HepG2 (cell line): ENCODE measurements at regions not wholly inside any gene's neighbourhood (a gene's known extent, or its start where the extent isn't known, plus 50 kb on each side); places are given as distances from the start of the nearest gene placed in this dataset.

Source experiments
- ATAC-seq: fragments of 200-7000 bp; cut with Tn5 transposase; 3 replicates; pipeline ENCODE4 v1.9.1; 2020; ENCODE audit warnings: mild to moderate bottlenecking, moderate library complexity
- BruUV-seq: library from RNA; stranded (reverse); fragments of 400-500 nt; replicated peaks from 2 replicates; lab custom pipeline; 2021; lab: Mats Ljungman, UMichigan
- CTCF ChIA-PET: fragments of 300-600 bp; formaldehyde crosslinking; extraction: SDS; loops from one replicate; lab custom pipeline; 2021; ENCODE audit warnings: low total read pairs, inconsistent platforms, low intra/inter-chr PET ratio; lab: Yijun Ruan, JAX
- POLR2A ChIA-PET: fragments of 350-600 bp; sonication (Branson Sonifier 250); formaldehyde crosslinking; loops from one replicate; lab custom pipeline; 2020; ENCODE audit warnings: antibody characterized with exemption, inconsistent platforms; lab: Yijun Ruan, JAX
- DNase-seq: peaks from one replicate; pipeline ENCODE4 v3.0.0-alpha.2; 2015; ENCODE audit warnings: low spot score
- FAIRE-seq: peaks from 3 replicates; lab custom pipeline; 2011; peaks lifted over from hg19 to GRCh38; lab: Jason Lieb, UNC
- H2AFZ ChIP-seq: one replicate; pipeline ENCODE4 v1.6.1; 2011; ENCODE audit warnings: low read length, inconsistent platforms
- H3K27ac ChIP-seq: fragments of 300-600 bp; 3 replicates; pipeline ENCODE4 v1.8.0; 2011; ENCODE audit warnings: mixed run types, mild to moderate bottlenecking, mixed read lengths, low read length, inconsistent platforms; ENCODE audit not compliant: insufficient read depth; ENCODE audit errors: extremely low read length
- H3K27me3 ChIP-seq, 2 experiments: fragments of 200-600 bp in 1 of 2; 2 replicates in 1 of 2; 3 replicates in 1 of 2; pipeline versions ENCODE4 v1.6.0 to v1.8.0; 2011; ENCODE audit warnings: low read length in 2 of 2, mild to moderate bottlenecking in 2 of 2, moderate library complexity in 2 of 2, inconsistent platforms in 1 of 2; ENCODE audit not compliant: insufficient read depth in 2 of 2, control insufficient read depth in 1 of 2
- H3K36me3 ChIP-seq, 2 experiments: fragments of 200-600 bp in 1 of 2; replicated peaks in 1 of 2; 2 replicates in 1 of 2; 3 replicates in 1 of 2; pipeline versions ENCODE4 v1.5.1 to v1.8.0; 2011; ENCODE audit warnings: low read length in 2 of 2, inconsistent platforms in 1 of 2; ENCODE audit not compliant: insufficient read depth in 2 of 2, control insufficient read depth in 1 of 2
- H3K4me1 ChIP-seq: 2 replicates; pipeline ENCODE4 v1.5.1; 2012; ENCODE audit warnings: low read length, inconsistent platforms; ENCODE audit not compliant: insufficient read depth
- H3K4me2 ChIP-seq: 2 replicates; pipeline ENCODE4 v1.6.0; 2011; ENCODE audit warnings: low read depth, low read length, inconsistent platforms
- H3K4me3 ChIP-seq, 3 experiments: fragments of 200-600 bp in 1 of 3; sonication (generic), shearing (Covaris generic) in 1 of 3; replicated peaks in 1 of 3; 2 replicates each; pipeline ENCODE4 v1.5.1; 2011 to 2016; ENCODE audit warnings: low read length in 3 of 3, inconsistent platforms in 2 of 3, low read depth in 2 of 3, mild to moderate bottlenecking in 2 of 3, control low read depth in 1 of 3, mixed read lengths in 1 of 3; ENCODE audit not compliant: insufficient read depth in 1 of 3
- H3K79me2 ChIP-seq: one replicate; pipeline ENCODE4 v1.6.1; 2011; ENCODE audit warnings: low read length, inconsistent platforms; ENCODE audit not compliant: insufficient read depth
- H3K9ac ChIP-seq: 2 replicates; pipeline ENCODE4 v1.6.0; 2011; ENCODE audit warnings: mild to moderate bottlenecking, low read depth, low read length, inconsistent platforms; ENCODE audit not compliant: insufficient read depth
- H3K9me3 ChIP-seq: 2 replicates; pipeline ENCODE4 v1.5.1; 2012; ENCODE audit warnings: mild to moderate bottlenecking, low read length
- H4K20me1 ChIP-seq: 2 replicates; pipeline ENCODE4 v1.6.0; 2011; ENCODE audit warnings: inconsistent platforms, mild to moderate bottlenecking, low read length, moderate library complexity; ENCODE audit not compliant: insufficient read depth
- IKZF1 ChIP-seq: fragments of 450-650 bp; IDR thresholded peaks from 2 replicates; pipeline ENCODE4 v1.7.1; 2016
- IKZF4 ChIP-seq: sonication (generic); formaldehyde crosslinking; IDR thresholded peaks from 2 replicates; pipeline ENCODE4 v1.5.1; 2020; ENCODE audit warnings: borderline replicate concordance, mild to moderate bottlenecking, low read depth, missing genetic modification reagents; ENCODE audit errors: not compliant biosample characterization
- IRF2 ChIP-seq: IDR thresholded peaks from 2 replicates; pipeline ENCODE4 v1.6.1; 2018; ENCODE audit warnings: missing genetic modification reagents, missing compliant biosample characterization
- KMT2B ChIP-seq: IDR thresholded peaks from 2 replicates; pipeline ENCODE4 v1.6.1; 2016; ENCODE audit warnings: missing genetic modification reagents, missing compliant biosample characterization
- MEIS1 ChIP-seq: sonication (generic); formaldehyde crosslinking; IDR thresholded peaks from 2 replicates; pipeline ENCODE4 v1.9.0; 2021; ENCODE audit warnings: mild to moderate bottlenecking, missing genetic modification reagents, moderate library complexity, borderline replicate concordance
- NFYC ChIP-seq: IDR thresholded peaks from 2 replicates; pipeline ENCODE4 v1.6.1; 2016; ENCODE audit warnings: missing genetic modification reagents, missing compliant biosample characterization
- NPAS2 ChIP-seq: sonication (generic); formaldehyde crosslinking; IDR thresholded peaks from 2 replicates; pipeline ENCODE4 v1.8.0; 2022; ENCODE audit warnings: mild to moderate bottlenecking, missing genetic modification reagents, borderline replicate concordance
- NR3C1 ChIP-seq: sonication (generic); formaldehyde crosslinking; IDR thresholded peaks from 2 replicates; pipeline ENCODE4 v1.4.0; 2020; ENCODE audit warnings: missing genetic modification reagents
- SAP130 ChIP-seq: IDR thresholded peaks from 2 replicates; pipeline ENCODE4 v1.6.1; 2016; ENCODE audit warnings: low read depth
- SMAD3 ChIP-seq: sonication (generic); formaldehyde crosslinking; IDR thresholded peaks from 2 replicates; pipeline ENCODE4 v1.4.0; 2020; ENCODE audit warnings: missing genetic modification reagents
- SP5 ChIP-seq: IDR thresholded peaks from 2 replicates; pipeline ENCODE4 v1.6.1; 2016; ENCODE audit warnings: low read depth, borderline replicate concordance
- YY1 ChIP-seq: IDR thresholded peaks from 2 replicates; pipeline ENCODE4 v1.6.1; 2011; ENCODE audit warnings: low read length, low read depth, moderate library complexity, mild to moderate bottlenecking; ENCODE audit not compliant: insufficient read depth, insufficient replicate concordance
- ZNF513 ChIP-seq: sonication (generic); formaldehyde crosslinking; conservative IDR thresholded peaks from 2 replicates; pipeline ENCODE4 v1.5.0; 2020; ENCODE audit warnings: missing genetic modification reagents
- ZNF652 ChIP-seq: IDR thresholded peaks from 2 replicates; pipeline ENCODE4 v1.6.1; 2016; ENCODE audit warnings: low read depth, borderline replicate concordance
- ZNF891 ChIP-seq: sonication (generic); formaldehyde crosslinking; IDR thresholded peaks from 2 replicates; pipeline ENCODE4 v1.5.0; 2020; ENCODE audit warnings: mild to moderate bottlenecking, missing genetic modification reagents
- WGBS: methylation state at CpG from one replicate; pipeline ENCODE4 v1.1.6; 2017; ENCODE audit warnings: low lambda C conversion rate; 5-methylcytosine and 5-hydroxymethylcytosine counted together
- in situ Hi-C: cut with HindIII; loops from 2 replicates; pipeline ENCODE4 v1.10.0; 2017; ENCODE audit warnings: low pct_unique_long_range_greater_than_20kb; ENCODE audit not compliant: extremely low pct_ligation_motif_present
- intact Hi-C: fragments of 100-400 bp; cut with micrococcal nuclease; formaldehyde crosslinking; loops from one replicate; pipeline ENCODE4 v1.10.0; 2022; ENCODE audit not compliant: unreplicated experiment
- TF ChIP-seq, protein P1 (sequence below): sonication (generic); formaldehyde crosslinking; IDR thresholded peaks from 2 replicates; pipeline ENCODE4 v1.4.0; 2020; ENCODE audit warnings: mild to moderate bottlenecking, low read depth, missing genetic modification reagents
- TF ChIP-seq, protein P2 (sequence below): fragments of 450-650 bp; IDR thresholded peaks from 2 replicates; pipeline ENCODE4 v1.6.1; 2016

DNA sequence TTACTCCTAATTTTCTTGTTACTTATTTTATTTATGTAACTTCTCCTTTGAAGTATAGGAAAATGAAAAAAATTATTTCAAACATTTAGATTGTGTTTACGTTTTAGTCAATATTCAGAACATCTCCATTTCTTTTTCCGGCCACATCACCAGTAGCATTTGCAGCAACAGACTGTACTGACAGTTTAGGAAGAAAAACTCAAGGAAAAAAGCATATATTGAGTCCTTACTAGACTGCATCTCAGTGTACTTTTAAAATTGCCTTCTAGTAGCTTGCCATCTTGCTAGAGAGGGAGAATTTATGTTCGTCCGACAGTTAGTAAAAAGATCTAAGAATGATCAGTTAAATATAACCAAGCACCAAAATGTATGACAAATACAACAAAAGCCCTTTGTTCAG is 625.0 kb upstream of the MIS18BP1 start (continued):
- no peak for TF ChIP-seq NFYC
- no peak for TF ChIP-seq SP5 (CRISPR knock-in tag)
- no peak for TF ChIP-seq NPAS2 (CRISPR knock-in tag)
- TF ChIP-seq, protein P1, sequence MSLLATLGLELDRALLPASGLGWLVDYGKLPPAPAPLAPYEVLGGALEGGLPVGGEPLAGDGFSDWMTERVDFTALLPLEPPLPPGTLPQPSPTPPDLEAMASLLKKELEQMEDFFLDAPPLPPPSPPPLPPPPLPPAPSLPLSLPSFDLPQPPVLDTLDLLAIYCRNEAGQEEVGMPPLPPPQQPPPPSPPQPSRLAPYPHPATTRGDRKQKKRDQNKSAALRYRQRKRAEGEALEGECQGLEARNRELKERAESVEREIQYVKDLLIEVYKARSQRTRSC (CRISPR knock-in tag): no peak

DNA sequence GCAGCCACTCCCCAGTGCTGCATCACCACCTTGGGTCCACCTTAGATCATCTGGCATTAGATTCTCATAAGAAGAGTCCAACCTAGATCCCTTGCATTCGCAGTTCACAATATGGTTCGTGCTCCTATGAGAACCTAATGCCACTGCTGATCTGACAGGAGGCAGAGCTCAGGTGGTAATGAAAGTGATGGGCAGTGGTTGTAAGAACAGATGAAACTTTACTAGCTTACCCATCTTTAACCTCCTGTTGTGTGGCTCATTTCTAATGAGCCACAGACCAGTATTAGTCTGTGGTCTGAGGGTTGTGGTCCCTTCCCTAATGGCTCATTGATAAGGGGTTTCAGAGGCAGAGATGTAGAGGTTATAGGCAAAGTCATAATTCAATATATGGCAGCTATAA is 615.9 kb upstream of the MIS18BP1 start:
- no peak overlapping the region for H3K4me2 ChIP-seq
- no peaks in the 10 kb centered on the region for H3K4me1 ChIP-seq
- BruUV-seq: no TSS peak
- WGBS: 6% methylated on average over 2 of the region's 2 CpGs
- H3K9me3 ChIP-seq: peaks cover 45% of the 10 kb centered on the region
- H3K79me2 ChIP-seq: no peaks in the 10 kb centered on the region
- H3K36me3 ChIP-seq: no peaks in the 10 kb centered on the region
- no peak overlapping the region for H2AFZ ChIP-seq
- no peak for DNase-seq
- ATAC-seq: no peak
- no peak for FAIRE-seq
- H3K9ac ChIP-seq: no peak overlapping the region
- H4K20me1 ChIP-seq: no peaks in the 10 kb centered on the region
- in situ Hi-C loops: no loop called here
- intact Hi-C loops: no loop called here
- POLR2A ChIA-PET: no interaction called here
- H3K27me3 ChIP-seq: no peaks in the 10 kb centered on the region
- CTCF ChIA-PET: no interaction called here
- no peak overlapping the region for H3K4me3 ChIP-seq
- H3K27ac ChIP-seq: no peak overlapping the region
- TF ChIP-seq SAP130 (CRISPR knock-in tag): no peak
- no peak for TF ChIP-seq SMAD3 (CRISPR knock-in tag)
- TF ChIP-seq ZNF891 (CRISPR knock-in tag): no peak
- no peak for TF ChIP-seq IKZF4 (CRISPR knock-in tag)
- TF ChIP-seq IKZF1: no peak
- TF ChIP-seq ZNF513 (CRISPR knock-in tag): no peak
- no peak for TF ChIP-seq ZNF652
- TF ChIP-seq KMT2B (CRISPR knock-in tag): no peak
- no peak for TF ChIP-seq MEIS1 (CRISPR knock-in tag)
- TF ChIP-seq YY1: no peak
- no peak for TF ChIP-seq IRF2 (CRISPR knock-in tag)
- TF ChIP-seq NR3C1 (CRISPR knock-in tag): no peak
- TF ChIP-seq, protein P2, sequence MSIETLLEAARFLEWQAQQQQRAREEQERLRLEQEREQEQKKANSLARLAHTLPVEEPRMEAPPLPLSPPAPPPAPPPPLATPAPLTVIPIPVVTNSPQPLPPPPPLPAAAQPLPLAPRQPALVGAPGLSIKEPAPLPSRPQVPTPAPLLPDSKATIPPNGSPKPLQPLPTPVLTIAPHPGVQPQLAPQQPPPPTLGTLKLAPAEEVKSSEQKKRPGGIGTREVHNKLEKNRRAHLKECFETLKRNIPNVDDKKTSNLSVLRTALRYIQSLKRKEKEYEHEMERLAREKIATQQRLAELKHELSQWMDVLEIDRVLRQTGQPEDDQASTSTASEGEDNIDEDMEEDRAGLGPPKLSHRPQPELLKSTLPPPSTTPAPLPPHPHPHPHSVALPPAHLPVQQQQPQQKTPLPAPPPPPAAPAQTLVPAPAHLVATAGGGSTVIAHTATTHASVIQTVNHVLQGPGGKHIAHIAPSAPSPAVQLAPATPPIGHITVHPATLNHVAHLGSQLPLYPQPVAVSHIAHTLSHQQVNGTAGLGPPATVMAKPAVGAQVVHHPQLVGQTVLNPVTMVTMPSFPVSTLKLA: no peak
